B cell (primary cell): ENCODE measurements at regions not wholly inside any gene's neighbourhood (a gene's known extent, or its start where the extent isn't known, plus 50 kb on each side); places are given as distances from the start of the nearest gene placed in this dataset.

Experiments
- ATAC-seq: fragments of 200-7000 bp; cut with Tn5 transposase; one replicate; pipeline ENCODE4 v1.10.0; 2021; ENCODE audit warnings: low read depth, mild to moderate bottlenecking, moderate number of reproducible peaks, moderate library complexity
- CTCF ChIA-PET: fragments of 350-600 bp; sonication (Branson Sonifier 250); formaldehyde crosslinking; loops from one replicate; lab custom pipeline; 2021; ENCODE audit warnings: antibody characterized with exemption, inconsistent platforms; lab: Charles Lee
- POLR2A ChIA-PET: fragments of 350-600 bp; sonication (Branson Sonifier 250); formaldehyde crosslinking; loops from one replicate; lab custom pipeline; 2021; ENCODE audit warnings: antibody characterized with exemption; lab: Charles Lee
- DNase-seq: peaks from one replicate; pipeline ENCODE4 v3.0.0; 2013
- H2AFZ ChIP-seq: 2 replicates; pipeline ENCODE4 v1.6.1; 2012; ENCODE audit warnings: mild to moderate bottlenecking, low read depth, low read length; ENCODE audit not compliant: insufficient read depth, poor library complexity, severe bottlenecking
- H3K27ac ChIP-seq, 2 donors: 1 replicate in 1 of 2; 2 replicates in 1 of 2; pipeline ENCODE4 v1.5.1; 2012 to 2013; ENCODE audit warnings: low read length in 2 of 2, mild to moderate bottlenecking in 2 of 2, moderate library complexity in 1 of 2
- H3K27me3 ChIP-seq, 4 experiments: fragments of 200-600 bp in 1 of 4; sonication (generic) in 1 of 4; replicated peaks in 1 of 4; 1 replicate in 2 of 4; 2 replicates in 2 of 4; pipeline versions ENCODE4 v1.6.1 to v1.7.0; 2013 to 2016; ENCODE audit warnings: low read length in 3 of 4, mild to moderate bottlenecking in 2 of 4, mixed read lengths in 1 of 4, moderate library complexity in 1 of 4; ENCODE audit not compliant: insufficient read depth in 4 of 4, control insufficient read depth in 3 of 4; ENCODE audit errors: control extremely low read depth in 1 of 4
- H3K36me3 ChIP-seq, 2 experiments: replicated peaks in 1 of 2; 1 replicate in 1 of 2; 2 replicates in 1 of 2; pipeline versions ENCODE4 v1.6.1 to v1.7.1; 2013; ENCODE audit warnings: low read length in 1 of 2; ENCODE audit not compliant: insufficient read depth in 2 of 2, control insufficient read depth in 1 of 2; ENCODE audit errors: control extremely low read depth in 1 of 2, extremely low read depth in 1 of 2
- H3K4me1 ChIP-seq, 2 donors: fragments of 200-600 bp in 1 of 2; sonication (generic) in 1 of 2; 1 replicate in 1 of 2; 2 replicates in 1 of 2; pipeline versions ENCODE4 v1.5.1 to v1.6.1; 2013 to 2017; ENCODE audit warnings: low read length in 2 of 2; ENCODE audit not compliant: control insufficient read depth in 2 of 2, insufficient read depth in 2 of 2
- H3K4me2 ChIP-seq: replicated peaks from 2 replicates; pipeline ENCODE3; 2012; ENCODE audit warnings: mild to moderate bottlenecking, low read depth, low read length; ENCODE audit not compliant: poor library complexity, severe bottlenecking
- H3K4me3 ChIP-seq, 5 experiments: fragments of 200-600 bp in 1 of 5; sonication (generic) in 1 of 5; 1 replicate in 3 of 5; 2 replicates in 2 of 5; pipeline versions ENCODE4 v1.5.1 to v1.7.0; 2011 to 2016; ENCODE audit warnings: low read length in 4 of 5, mild to moderate bottlenecking in 4 of 5, low read depth in 2 of 5, control low read depth in 1 of 5, moderate library complexity in 1 of 5; ENCODE audit not compliant: insufficient read depth in 1 of 5; ENCODE audit errors: control extremely low read depth in 1 of 5, extremely low read depth in 1 of 5
- H3K79me2 ChIP-seq: fragments of 200-600 bp; sonication (generic); one replicate; pipeline ENCODE4 v1.6.0; 2016; ENCODE audit warnings: low read length; ENCODE audit not compliant: control insufficient read depth, insufficient read depth
- H3K9ac ChIP-seq: fragments of 200-600 bp; sonication (generic); 2 replicates; pipeline ENCODE4 v1.6.1; 2017; ENCODE audit warnings: mild to moderate bottlenecking, low read length, moderate library complexity
- H3K9me3 ChIP-seq, 3 donors: one replicate each; pipeline versions ENCODE4 v1.6.1 to v1.7.1; 2013; ENCODE audit warnings: low read length in 2 of 3; ENCODE audit not compliant: control insufficient read depth in 2 of 3, insufficient read depth in 1 of 3; ENCODE audit errors: control extremely low read depth in 1 of 3
- H4K20me1 ChIP-seq: 2 replicates; pipeline ENCODE4 v1.6.0; 2012; ENCODE audit warnings: mild to moderate bottlenecking, low read length; ENCODE audit not compliant: insufficient read depth, control insufficient read depth, poor library complexity, severe bottlenecking
- H3K27ac Mint-ChIP-seq: one replicate; pipeline ENCODE4 v1.8.0; 2021; ENCODE audit warnings: mixed read lengths
- H3K27me3 Mint-ChIP-seq: one replicate; pipeline ENCODE4 v1.8.0; 2021; ENCODE audit warnings: mixed read lengths
- H3K4me1 Mint-ChIP-seq: one replicate; pipeline ENCODE4 v1.8.0; 2021; ENCODE audit warnings: mixed read lengths
- H3K4me3 Mint-ChIP-seq: one replicate; pipeline ENCODE4 v1.8.0; 2021; ENCODE audit warnings: mixed read lengths
- H3K9me3 Mint-ChIP-seq: one replicate; pipeline ENCODE4 v1.8.0; 2022; ENCODE audit warnings: mixed read lengths; ENCODE audit not compliant: insufficient read depth
- CTCF ChIP-seq: fragments of 200-600 bp; IDR thresholded peaks from one replicate; pipeline ENCODE4 v1.8.0; 2022; ENCODE audit warnings: antibody characterized with exemption, mild to moderate bottlenecking
- EZH2 ChIP-seq: IDR thresholded peaks from 2 replicates; pipeline ENCODE4 v1.6.1; 2012; ENCODE audit warnings: borderline replicate concordance, low read depth, mild to moderate bottlenecking, moderate library complexity, low read length; ENCODE audit not compliant: insufficient read depth, poor library complexity, severe bottlenecking
- WGBS: methylation state at CpG from one replicate; pipeline ENCODE4 v1.1.5; 2013; ENCODE audit warnings: missing lambda C conversion rate; ENCODE audit not compliant: insufficient coverage; 5-methylcytosine and 5-hydroxymethylcytosine counted together
- intact Hi-C: fragments of 100-400 bp; cut with micrococcal nuclease; formaldehyde crosslinking; loops from one replicate; pipeline ENCODE4 v1.10.0; 2022

DNA sequence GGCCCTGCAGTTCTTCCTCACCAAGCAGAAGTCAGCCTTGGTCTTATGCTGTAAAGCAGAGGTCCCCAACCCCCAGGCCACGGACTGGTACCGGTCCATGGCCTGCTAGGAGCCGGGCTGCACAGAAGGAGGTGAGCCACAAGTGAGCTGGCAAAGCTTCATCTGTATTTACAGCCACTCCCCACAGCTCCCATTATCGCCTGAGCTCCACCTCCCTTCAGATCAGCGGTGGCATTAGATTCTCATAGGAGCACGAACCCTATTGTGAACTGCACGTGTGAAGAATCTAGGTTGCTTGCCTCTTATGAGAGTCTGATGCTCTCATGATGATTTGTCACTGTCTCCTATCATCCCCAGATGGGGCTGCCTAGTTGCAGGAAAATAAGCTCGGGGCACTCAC lies 87.6 kb upstream of the NEBL start:
- no peaks in the 10 kb centered on the region for H3K9me3 Mint-ChIP-seq
- H3K4me3 Mint-ChIP-seq: no peak overlapping the region
- no peaks in the 10 kb centered on the region for H3K27me3 ChIP-seq
- no peak overlapping the region for H3K27ac Mint-ChIP-seq
- H3K36me3 ChIP-seq: no peaks in the 10 kb centered on the region
- H3K4me3 ChIP-seq: no peak overlapping the region
- no peaks in the 10 kb centered on the region for H3K4me1 ChIP-seq
- H3K27ac ChIP-seq: no peak overlapping the region
- no peak for TF ChIP-seq EZH2
- TF ChIP-seq CTCF: no peak
- no peak for DNase-seq
- H3K4me2 ChIP-seq: no peak overlapping the region
- ChIA-PET CTCF (no interaction called here), POLR2A (no interaction called here)
- no peaks in the 10 kb centered on the region for H3K4me1 Mint-ChIP-seq
- intact Hi-C loops: no loop called here
- H3K9me3 ChIP-seq: no peaks in the 10 kb centered on the region
- H2AFZ ChIP-seq: no peak overlapping the region
- no peaks in the 10 kb centered on the region for H4K20me1 ChIP-seq
- H3K9ac ChIP-seq: no peak overlapping the region
- ATAC-seq: no peak
- no peaks in the 10 kb centered on the region for H3K79me2 ChIP-seq
- peaks cover 3% of the 10 kb centered on the region for H3K27me3 Mint-ChIP-seq
- WGBS: 80% methylated on average over 7 of the region's 8 CpGs

DNA sequence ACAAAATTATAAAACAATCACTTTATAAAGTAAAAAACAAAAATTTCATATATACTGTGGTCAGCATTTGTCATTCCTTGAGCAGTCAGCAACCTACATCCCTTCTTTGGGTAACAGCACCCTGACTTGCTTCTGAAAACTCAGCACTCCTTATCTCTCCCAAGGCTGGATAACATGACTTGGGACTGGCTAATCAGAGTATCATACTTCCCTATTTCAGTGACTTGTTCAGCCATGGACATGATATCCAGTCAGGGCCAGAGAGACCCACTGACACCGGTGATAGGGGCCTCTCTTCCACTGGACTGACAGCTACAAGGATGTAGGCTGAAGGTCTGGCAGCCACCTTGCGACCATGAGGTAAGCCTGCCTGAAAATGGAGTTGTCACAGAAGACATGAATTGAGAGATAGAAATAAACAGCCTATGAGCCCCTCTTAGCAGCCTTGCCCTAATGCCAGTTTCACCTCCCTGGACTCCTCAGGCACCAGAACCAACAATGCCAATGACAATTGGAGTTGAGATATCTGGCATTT lies 84.4 kb upstream of the NEBL start:
- ATAC-seq (no peak), DNase-seq (no peak)
- Histone ChIP-seq H3K27ac (no peak overlapping the region), H3K4me3 (no peak overlapping the region), H3K36me3 (no peaks in the 10 kb centered on the region), H4K20me1 (no peaks in the 10 kb centered on the region), H3K4me1 (no peaks in the 10 kb centered on the region), H2AFZ (no peak overlapping the region), H3K9me3 (no peaks in the 10 kb centered on the region), H3K4me2 (no peak overlapping the region), H3K27me3 (peaks cover 0 to 3% (median 0%) of the 10 kb centered on the region in 4 experiments), H3K79me2 (no peaks in the 10 kb centered on the region), H3K9ac (no peak overlapping the region)
- peaks cover 10% of the 10 kb centered on the region for H3K27me3 Mint-ChIP-seq
- WGBS: 86% methylated on average over 1 of the region's 2 CpGs
- POLR2A ChIA-PET: no interaction called here
- TF ChIP-seq EZH2 (no peak), CTCF (no peak)
- intact Hi-C loops: no loop called here
- no peak overlapping the region for H3K4me3 Mint-ChIP-seq
- H3K9me3 Mint-ChIP-seq: no peaks in the 10 kb centered on the region
- no peak overlapping the region for H3K27ac Mint-ChIP-seq
- CTCF ChIA-PET: no interaction called here
- H3K4me1 Mint-ChIP-seq: no peaks in the 10 kb centered on the region
